ENCODE measurements at regions not wholly inside any gene's neighbourhood (a gene's known extent, or its start where the extent isn't known, plus 50 kb on each side); places are given as distances from the start of the nearest gene placed in this dataset.

- no peak for DNase-seq (ENCODE audit: low read depth in 2 of 2)
Observed at GRCh38 chr11:69931060-69931910, 112.1 kb upstream of the FGF3 start.

GRCh38 chr11:69931994-69932910 lies 113.0 kb upstream of the FGF3 start:
- no peak for DNase-seq (ENCODE audit: low read depth in 2 of 2)

GRCh38 chr11:69934861-69935494 lies 115.8 kb upstream of the FGF3 start:
- DNase-seq (ENCODE audit: low read depth in 2 of 2) = no peak

GRCh38 chr11:69935941-69936505 lies 116.8 kb upstream of the FGF3 start:
- DNase-seq (ENCODE audit: low read depth in 2 of 2) = no peak

- no peak for DNase-seq (ENCODE audit: low read depth in 2 of 2)
Observed at GRCh38 chr11:69936771-69937170, 117.6 kb upstream of the FGF3 start.

GRCh38 chr11:69938206-69938605 lies 119.0 kb upstream of the FGF3 start:
- DNase-seq (ENCODE audit: low read depth in 2 of 2) = no peak

GRCh38 chr11:69939551-69940245 lies 120.5 kb upstream of the FGF3 start:
- DNase-seq (ENCODE audit: low read depth in 2 of 2) = no peak

GRCh38 chr11:69940246-69940610 lies 121.0 kb upstream of the FGF3 start:
- no peak for DNase-seq (ENCODE audit: low read depth in 2 of 2)

GRCh38 chr11:69941546-69942332 lies 122.5 kb upstream of the FGF3 start:
- no peak for DNase-seq (ENCODE audit: low read depth in 2 of 2)

GRCh38 chr11:69942333-69942820 lies 123.2 kb upstream of the FGF3 start:
- no peak for DNase-seq (ENCODE audit: low read depth in 2 of 2)

- DNase-seq (ENCODE audit: low read depth in 2 of 2) = no peak
Observed at GRCh38 chr11:69943066-69943465, 123.8 kb upstream of the FGF3 start.

- no peak for DNase-seq (ENCODE audit: low read depth in 2 of 2)
Observed at GRCh38 chr11:69943506-69943905, 124.3 kb upstream of the FGF3 start.

GRCh38 chr11:69944146-69944795 lies 125.1 kb upstream of the FGF3 start:
- no peak for DNase-seq (ENCODE audit: low read depth in 2 of 2)

GRCh38 chr11:69945157-69945556 lies 125.9 kb upstream of the FGF3 start:
- DNase-seq (ENCODE audit: low read depth in 2 of 2) = no peak

GRCh38 chr11:69947059-69947792 lies 128.0 kb upstream of the FGF3 start:
- DNase-seq (ENCODE audit: low read depth in 2 of 2) = no peak

GRCh38 chr11:69947793-69948255 lies 128.6 kb upstream of the FGF3 start:
- DNase-seq (ENCODE audit: low read depth in 2 of 2) = no peak

- no peak for DNase-seq (ENCODE audit: low read depth in 2 of 2)
Observed at GRCh38 chr11:69948256-69949141, 129.3 kb upstream of the FGF3 start.

- no peak for DNase-seq (ENCODE audit: low read depth in 2 of 2)
Observed at GRCh38 chr11:69949327-69949726, 128.8 kb upstream of the ANO1 start.
